ENCODE measurements at regions not wholly inside any gene's neighbourhood (a gene's known extent, or its start where the extent isn't known, plus 50 kb on each side); places are given as distances from the start of the nearest gene placed in this dataset.

GRCh38 chr11:71064702-71065515 lies 187.5 kb downstream of the SHANK2 start:
- TF ChIP-seq CTCF (IDR thresholded peaks at IDR 0.05) (no peak), ZFX (IDR thresholded peaks at IDR 0.05; ENCODE audit: borderline replicate concordance) (no peak)

Measured in 22Rv1 (cell line).